NCI-H187 (cell line): ENCODE measurements at regions not wholly inside any gene's neighbourhood (a gene's known extent, or its start where the extent isn't known, plus 50 kb on each side); places are given as distances from the start of the nearest gene placed in this dataset.

Experiments used
- DNase-seq, 2 experiments: peaks; one replicate each; lab custom pipeline; 2025; lab: John Stamatoyannopoulos, UW

GRCh38 chr10:90321132-90321816 lies 536.6 kb downstream of the HTR7 start:
- DNase-seq, result no peak

GRCh38 chr10:90326498-90327267 lies 531.2 kb downstream of the HTR7 start:
- DNase-seq, result no peak

- DNase-seq, result no peak
Observed at GRCh38 chr10:90327611-90328010, 530.2 kb downstream of the HTR7 start.

GRCh38 chr10:90328459-90328858 lies 529.4 kb downstream of the HTR7 start:
- no peak for DNase-seq

- no peak for DNase-seq
Observed at GRCh38 chr10:90328896-90329295, 528.9 kb downstream of the HTR7 start.

GRCh38 chr10:90337316-90337715 lies 520.5 kb downstream of the HTR7 start:
- DNase-seq, result no peak

- DNase-seq, result no peak
Observed at GRCh38 chr10:90342480-90342879, 515.4 kb downstream of the HTR7 start.

- DNase-seq, result no peak
Observed at GRCh38 chr10:90344226-90344625, 513.6 kb downstream of the HTR7 start.

- no peak for DNase-seq
Observed at GRCh38 chr10:90347239-90347638, 510.6 kb downstream of the HTR7 start.

GRCh38 chr10:90350122-90350521 lies 507.7 kb downstream of the HTR7 start:
- no peak for DNase-seq

- no peak for DNase-seq
Observed at GRCh38 chr10:90352288-90352687, 505.6 kb downstream of the HTR7 start.

GRCh38 chr10:90354914-90355313 lies 502.9 kb downstream of the HTR7 start:
- DNase-seq, result no peak

GRCh38 chr10:90363799-90364483 lies 493.9 kb downstream of the HTR7 start:
- no peak for DNase-seq

- no peak for DNase-seq
Observed at GRCh38 chr10:90372451-90372850, 485.4 kb downstream of the HTR7 start.

- DNase-seq, result no peak
Observed at GRCh38 chr10:90373911-90374310, 483.9 kb downstream of the HTR7 start.

- no peak for DNase-seq
Observed at GRCh38 chr10:90378524-90379076, 479.2 kb downstream of the HTR7 start.

GRCh38 chr10:90381468-90381867 lies 476.4 kb downstream of the HTR7 start:
- DNase-seq, result no peak

GRCh38 chr10:90389876-90390275 lies 468.0 kb downstream of the HTR7 start:
- DNase-seq, result no peak

GRCh38 chr10:90394311-90394710 lies 463.5 kb downstream of the HTR7 start:
- no peak for DNase-seq

GRCh38 chr10:90396721-90397120 lies 461.1 kb downstream of the HTR7 start:
- DNase-seq, result no peak

- no peak for DNase-seq
Observed at GRCh38 chr10:90398566-90398965, 459.3 kb downstream of the HTR7 start.

GRCh38 chr10:90399782-90400181 lies 458.1 kb downstream of the HTR7 start:
- no peak for DNase-seq
